ENCODE measurements at regions not wholly inside any gene's neighbourhood (a gene's known extent, or its start where the extent isn't known, plus 50 kb on each side); places are given as distances from the start of the nearest gene placed in this dataset.

- TF ChIP-seq CTCF (IDR thresholded peaks at IDR 0.05; ENCODE audit: insufficient read depth, low read length, poor library complexity, severe bottlenecking) (peak; percentile 12), EZH2phosphoT487 (conservative IDR thresholded peaks at IDR 0.05; ENCODE audit: low read length) (no peak)
Measured at GRCh38 chr22:22403771-22404170, 104.8 kb downstream of the ZNF280B start.
